ENCODE measurements at regions not wholly inside any gene's neighbourhood (a gene's known extent, or its start where the extent isn't known, plus 50 kb on each side); places are given as distances from the start of the nearest gene placed in this dataset.

DNA sequence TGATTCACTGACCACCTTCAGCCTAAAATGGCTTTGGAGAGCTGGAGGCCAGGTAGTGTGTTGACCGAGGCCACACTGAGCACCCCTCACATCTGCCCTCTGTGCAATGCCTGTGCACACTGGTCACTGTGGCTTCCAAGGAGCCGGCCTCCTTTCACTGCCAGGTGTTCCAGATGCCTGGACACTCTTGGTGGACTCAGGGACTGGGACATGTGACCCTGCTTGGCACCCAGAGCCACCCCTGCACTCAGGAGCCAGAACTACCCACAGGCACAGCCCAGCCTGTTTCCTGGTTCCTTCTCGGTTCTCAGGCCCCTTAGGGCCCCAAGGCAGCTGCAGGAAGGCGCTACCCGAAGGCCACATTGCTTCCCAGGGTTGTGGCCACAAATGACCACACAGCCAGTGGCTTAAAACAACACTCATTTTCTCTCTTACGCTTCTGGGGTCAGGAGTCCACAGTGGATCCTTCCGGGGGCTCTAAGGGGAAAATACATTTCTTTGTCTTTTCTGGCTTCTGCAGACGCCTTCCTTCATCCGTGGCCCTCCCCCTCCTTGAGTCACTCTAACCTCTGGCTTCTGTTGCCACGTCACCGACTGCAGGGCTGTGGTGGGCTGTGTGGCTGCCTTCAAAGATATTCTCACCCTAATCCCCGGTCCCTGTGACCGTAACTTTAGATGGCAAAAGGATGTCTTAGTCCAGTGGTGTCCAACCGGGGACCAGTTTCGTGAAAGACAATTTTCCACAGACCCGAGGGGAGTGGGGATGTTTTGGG, 78.6 kb downstream of the ASB1 start:
- TF ChIP-seq, protein P1, sequence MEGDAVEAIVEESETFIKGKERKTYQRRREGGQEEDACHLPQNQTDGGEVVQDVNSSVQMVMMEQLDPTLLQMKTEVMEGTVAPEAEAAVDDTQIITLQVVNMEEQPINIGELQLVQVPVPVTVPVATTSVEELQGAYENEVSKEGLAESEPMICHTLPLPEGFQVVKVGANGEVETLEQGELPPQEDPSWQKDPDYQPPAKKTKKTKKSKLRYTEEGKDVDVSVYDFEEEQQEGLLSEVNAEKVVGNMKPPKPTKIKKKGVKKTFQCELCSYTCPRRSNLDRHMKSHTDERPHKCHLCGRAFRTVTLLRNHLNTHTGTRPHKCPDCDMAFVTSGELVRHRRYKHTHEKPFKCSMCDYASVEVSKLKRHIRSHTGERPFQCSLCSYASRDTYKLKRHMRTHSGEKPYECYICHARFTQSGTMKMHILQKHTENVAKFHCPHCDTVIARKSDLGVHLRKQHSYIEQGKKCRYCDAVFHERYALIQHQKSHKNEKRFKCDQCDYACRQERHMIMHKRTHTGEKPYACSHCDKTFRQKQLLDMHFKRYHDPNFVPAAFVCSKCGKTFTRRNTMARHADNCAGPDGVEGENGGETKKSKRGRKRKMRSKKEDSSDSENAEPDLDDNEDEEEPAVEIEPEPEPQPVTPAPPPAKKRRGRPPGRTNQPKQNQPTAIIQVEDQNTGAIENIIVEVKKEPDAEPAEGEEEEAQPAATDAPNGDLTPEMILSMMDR (IDR thresholded peaks at IDR 0.05): no peak
- TF ChIP-seq POLR2AphosphoS5 (IDR thresholded peaks at IDR 0.05): no peak

Measured in suprapubic skin (tissue), 3 donors.